Stimulated activated naive CD8-positive, alpha-beta T cell treated with anti-CD3 and anti-CD28 coated beads, Interleukin-15, Interleukin-2, amounts not matched to agents 100 ng/mL and 50 ng/mL, for 24 hours (primary cell): ENCODE measurements at regions not wholly inside any gene's neighbourhood (a gene's known extent, or its start where the extent isn't known, plus 50 kb on each side); places are given as distances from the start of the nearest gene placed in this dataset.

Experiments
- H3K27ac Mint-ChIP-seq: one replicate; pipeline ENCODE4 v1.8.0; 2021; ENCODE audit warnings: mild to moderate bottlenecking, mixed read lengths
- H3K27me3 Mint-ChIP-seq: one replicate; pipeline ENCODE4 v1.8.0; 2021; ENCODE audit warnings: mixed read lengths
- H3K36me3 Mint-ChIP-seq: one replicate; pipeline ENCODE4 v1.8.0; 2021; ENCODE audit warnings: low read depth, mixed read lengths
- H3K4me1 Mint-ChIP-seq: one replicate; pipeline ENCODE4 v1.8.0; 2021; ENCODE audit warnings: low read depth, mixed read lengths
- H3K4me3 Mint-ChIP-seq: one replicate; pipeline ENCODE4 v1.8.0; 2021; ENCODE audit warnings: mild to moderate bottlenecking, mixed read lengths
- H3K9me3 Mint-ChIP-seq: one replicate; pipeline ENCODE4 v1.8.0; 2021; ENCODE audit warnings: mixed read lengths

- Mint-ChIP-seq H3K27ac (no peak overlapping the region), H3K36me3 (no peaks in the 10 kb centered on the region), H3K4me3 (no peak overlapping the region), H3K4me1 (no peaks in the 10 kb centered on the region), H3K27me3 (peaks cover 35% of the 10 kb centered on the region), H3K9me3 (no peaks in the 10 kb centered on the region)
Observed at GRCh38 chr5:96250782-96251181, 182.3 kb downstream of the PCSK1 start.

GRCh38 chr5:96248131-96248530 lies 184.9 kb downstream of the PCSK1 start:
- Mint-ChIP-seq H3K4me3 (no peak overlapping the region), H3K36me3 (no peaks in the 10 kb centered on the region), H3K27me3 (peaks cover 52% of the 10 kb centered on the region), H3K4me1 (no peaks in the 10 kb centered on the region), H3K27ac (no peak overlapping the region), H3K9me3 (no peaks in the 10 kb centered on the region)

- peaks cover 55% of the 10 kb centered on the region for H3K27me3 Mint-ChIP-seq
- H3K4me1 Mint-ChIP-seq, result no peaks in the 10 kb centered on the region
- no peaks in the 10 kb centered on the region for H3K9me3 Mint-ChIP-seq
- H3K4me3 Mint-ChIP-seq, result no peak overlapping the region
- no peak overlapping the region for H3K27ac Mint-ChIP-seq
- H3K36me3 Mint-ChIP-seq, result no peaks in the 10 kb centered on the region
Observed at GRCh38 chr5:96247708-96248107, 185.3 kb downstream of the PCSK1 start.

DNA sequence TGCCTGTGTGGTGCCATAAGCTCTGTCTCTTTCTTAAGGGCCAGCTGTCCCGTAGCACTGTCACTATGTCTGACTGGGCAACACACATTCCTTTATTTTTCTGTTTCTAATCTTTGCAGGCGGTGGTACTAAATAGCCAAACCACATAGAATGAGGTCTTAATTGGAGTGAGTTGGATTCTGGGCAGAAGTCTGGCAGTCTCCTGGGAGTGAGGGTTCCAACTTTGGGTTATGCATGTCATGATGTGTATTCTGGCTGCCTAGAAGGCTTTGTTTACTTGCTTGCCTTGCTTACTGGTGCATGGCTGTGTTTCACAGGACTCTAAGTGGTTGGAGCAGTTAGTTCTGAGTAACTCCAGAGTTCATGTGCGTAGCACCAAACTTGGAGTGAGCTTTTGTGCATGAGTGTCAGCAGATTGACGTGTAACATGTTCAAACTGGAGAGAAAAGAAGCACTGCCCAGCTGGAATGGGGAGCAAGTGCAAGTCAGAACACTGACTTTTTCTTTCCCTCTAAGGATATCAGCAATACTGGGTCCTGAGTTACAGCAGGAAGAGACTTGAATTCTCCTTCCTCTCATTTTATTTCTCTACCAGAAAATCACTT lies 185.8 kb downstream of the PCSK1 start:
- Mint-ChIP-seq H3K27me3 (peaks cover 55% of the 10 kb centered on the region), H3K27ac (no peak overlapping the region), H3K36me3 (no peaks in the 10 kb centered on the region), H3K9me3 (no peaks in the 10 kb centered on the region), H3K4me3 (no peak overlapping the region), H3K4me1 (no peaks in the 10 kb centered on the region)

DNA sequence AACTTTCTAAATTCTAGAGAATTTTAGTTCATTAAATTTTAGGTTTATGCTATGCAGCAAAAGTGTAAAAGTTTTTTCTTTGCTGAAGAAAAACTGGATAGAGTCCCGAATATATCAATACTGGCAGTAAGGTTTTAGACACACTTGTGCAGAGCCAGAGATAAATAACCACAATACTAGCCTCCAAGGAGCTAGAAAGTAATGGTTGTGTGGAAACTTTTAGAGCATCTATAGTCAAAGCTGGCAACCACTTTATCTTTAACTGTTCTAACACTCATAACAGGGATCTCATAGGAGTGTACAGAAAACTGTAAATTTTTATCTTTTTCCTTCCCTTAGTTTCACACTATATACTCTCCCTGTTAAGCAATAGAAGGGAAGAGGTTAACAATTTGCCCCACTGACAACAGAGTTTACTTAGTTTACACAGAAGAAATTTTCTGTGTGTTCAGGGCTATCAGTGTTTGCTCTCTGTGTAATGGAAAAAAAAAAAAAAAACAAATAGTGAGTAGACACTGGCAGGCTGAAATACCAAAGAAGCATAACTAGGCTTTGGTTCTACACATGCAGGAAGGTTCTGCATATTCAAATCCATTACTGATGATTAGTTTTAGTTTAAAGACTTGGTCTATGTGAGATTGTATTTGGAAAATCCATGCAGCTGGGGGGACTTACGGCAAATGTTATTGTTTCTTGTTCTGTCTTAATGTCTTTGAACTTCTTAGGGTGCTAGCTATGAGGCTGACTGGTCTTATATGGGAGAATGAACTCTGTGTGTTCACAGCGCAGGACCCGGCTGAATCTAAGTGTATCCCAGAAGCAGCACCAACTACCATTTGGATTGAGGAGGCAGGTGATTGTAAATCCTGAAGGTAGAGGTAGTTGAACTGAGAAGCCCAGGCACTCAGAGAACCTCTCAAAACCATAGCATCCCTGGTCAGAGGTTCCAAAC lies 187.6 kb downstream of the PCSK1 start:
- Mint-ChIP-seq H3K36me3 (no peaks in the 10 kb centered on the region), H3K4me1 (no peaks in the 10 kb centered on the region), H3K27ac (no peak overlapping the region)

DNA sequence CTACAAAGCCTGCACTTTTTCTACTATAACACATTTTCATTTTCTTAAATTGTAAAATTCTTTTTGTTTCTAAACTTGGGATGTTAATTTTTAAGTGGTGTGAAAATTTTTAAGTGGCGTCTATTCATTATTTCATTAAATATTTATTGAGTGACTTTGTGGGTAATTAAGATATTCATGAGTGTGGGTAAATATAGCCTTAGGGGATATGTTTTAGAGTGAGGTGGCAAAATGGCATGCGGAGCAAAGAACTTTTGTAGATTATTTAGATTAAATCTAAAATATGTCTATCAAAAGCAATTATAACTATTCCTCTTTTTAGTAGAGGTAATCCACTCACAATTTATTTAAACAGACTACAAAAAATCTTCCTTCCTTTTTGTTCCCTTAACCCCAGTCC lies 188.4 kb downstream of the PCSK1 start:
- peaks cover 46% of the 10 kb centered on the region for H3K27me3 Mint-ChIP-seq
- H3K9me3 Mint-ChIP-seq, result no peaks in the 10 kb centered on the region
- no peak overlapping the region for H3K4me3 Mint-ChIP-seq
- no peaks in the 10 kb centered on the region for H3K36me3 Mint-ChIP-seq
- no peaks in the 10 kb centered on the region for H3K4me1 Mint-ChIP-seq
- H3K27ac Mint-ChIP-seq, result no peak overlapping the region

More for the DNA sequence above, 187.6 kb downstream of the PCSK1 start:
- Mint-ChIP-seq H3K4me3 (no peak overlapping the region), H3K27me3 (peaks cover 50% of the 10 kb centered on the region), H3K9me3 (no peaks in the 10 kb centered on the region)

GRCh38 chr5:96243862-96244261 lies 189.2 kb downstream of the PCSK1 start:
- no peaks in the 10 kb centered on the region for H3K9me3 Mint-ChIP-seq
- peaks cover 47% of the 10 kb centered on the region for H3K27me3 Mint-ChIP-seq
- no peak overlapping the region for H3K4me3 Mint-ChIP-seq
- no peaks in the 10 kb centered on the region for H3K36me3 Mint-ChIP-seq
- no peaks in the 10 kb centered on the region for H3K4me1 Mint-ChIP-seq
- H3K27ac Mint-ChIP-seq, result no peak overlapping the region

DNA sequence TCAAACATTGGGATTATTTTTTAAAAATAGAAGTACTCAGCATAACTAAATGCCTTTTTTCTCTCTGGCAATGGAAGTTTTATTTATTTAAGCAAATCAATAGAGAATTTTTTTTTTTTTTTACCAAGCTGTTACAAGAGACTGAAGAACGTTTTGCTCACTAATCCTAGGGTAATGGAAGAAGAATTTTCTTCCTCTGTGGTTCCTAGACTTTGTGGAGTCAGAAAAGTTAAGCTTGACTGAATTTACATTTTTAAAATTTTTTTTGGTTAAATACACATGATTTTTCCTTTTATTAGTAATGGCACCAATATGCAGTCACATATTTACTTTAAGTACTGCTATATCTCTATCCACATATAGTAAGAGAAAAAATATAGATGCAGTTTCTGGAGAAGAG lies 189.8 kb downstream of the PCSK1 start:
- Mint-ChIP-seq H3K27ac (no peak overlapping the region), H3K27me3 (peaks cover 41% of the 10 kb centered on the region), H3K4me1 (no peaks in the 10 kb centered on the region)

DNA sequence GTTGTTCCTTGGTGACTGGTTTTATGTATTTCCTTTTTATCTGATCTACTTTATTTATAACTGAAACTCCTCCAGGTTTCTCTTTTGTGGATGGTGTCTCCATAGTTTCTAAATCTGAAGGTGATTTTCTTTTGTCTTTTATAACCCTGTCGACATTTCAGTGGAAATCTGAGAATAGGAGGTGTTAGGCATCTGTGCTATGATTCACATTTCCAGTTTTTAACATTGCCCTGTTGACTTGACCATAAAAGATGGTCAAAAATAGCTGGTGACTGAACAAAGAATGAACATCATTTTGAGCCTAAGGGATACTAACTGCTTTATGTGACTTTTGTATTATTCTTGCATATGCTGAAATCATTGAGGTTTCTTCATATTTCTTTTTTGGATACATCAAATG lies 190.5 kb downstream of the PCSK1 start:
- H3K27me3 Mint-ChIP-seq, result peaks cover 38% of the 10 kb centered on the region
- no peaks in the 10 kb centered on the region for H3K9me3 Mint-ChIP-seq
- no peaks in the 10 kb centered on the region for H3K4me1 Mint-ChIP-seq
- H3K27ac Mint-ChIP-seq, result no peak overlapping the region
- no peak overlapping the region for H3K4me3 Mint-ChIP-seq
- H3K36me3 Mint-ChIP-seq, result no peaks in the 10 kb centered on the region

More for the DNA sequence above, 189.8 kb downstream of the PCSK1 start:
- Mint-ChIP-seq H3K9me3 (no peaks in the 10 kb centered on the region), H3K4me3 (no peak overlapping the region), H3K36me3 (no peaks in the 10 kb centered on the region)

- H3K36me3 Mint-ChIP-seq, result no peaks in the 10 kb centered on the region
- H3K27me3 Mint-ChIP-seq, result peaks cover 26% of the 10 kb centered on the region
- no peak overlapping the region for H3K27ac Mint-ChIP-seq
Observed at GRCh38 chr5:96236831-96237230, 196.2 kb downstream of the PCSK1 start.

GRCh38 chr5:96236051-96236450 lies 197.0 kb downstream of the PCSK1 start:
- no peak overlapping the region for H3K27ac Mint-ChIP-seq
- H3K9me3 Mint-ChIP-seq, result no peaks in the 10 kb centered on the region

More at GRCh38 chr5:96236831-96237230, 196.2 kb downstream of the PCSK1 start:
- Mint-ChIP-seq H3K9me3 (no peaks in the 10 kb centered on the region), H3K4me1 (no peaks in the 10 kb centered on the region), H3K4me3 (no peak overlapping the region)

DNA sequence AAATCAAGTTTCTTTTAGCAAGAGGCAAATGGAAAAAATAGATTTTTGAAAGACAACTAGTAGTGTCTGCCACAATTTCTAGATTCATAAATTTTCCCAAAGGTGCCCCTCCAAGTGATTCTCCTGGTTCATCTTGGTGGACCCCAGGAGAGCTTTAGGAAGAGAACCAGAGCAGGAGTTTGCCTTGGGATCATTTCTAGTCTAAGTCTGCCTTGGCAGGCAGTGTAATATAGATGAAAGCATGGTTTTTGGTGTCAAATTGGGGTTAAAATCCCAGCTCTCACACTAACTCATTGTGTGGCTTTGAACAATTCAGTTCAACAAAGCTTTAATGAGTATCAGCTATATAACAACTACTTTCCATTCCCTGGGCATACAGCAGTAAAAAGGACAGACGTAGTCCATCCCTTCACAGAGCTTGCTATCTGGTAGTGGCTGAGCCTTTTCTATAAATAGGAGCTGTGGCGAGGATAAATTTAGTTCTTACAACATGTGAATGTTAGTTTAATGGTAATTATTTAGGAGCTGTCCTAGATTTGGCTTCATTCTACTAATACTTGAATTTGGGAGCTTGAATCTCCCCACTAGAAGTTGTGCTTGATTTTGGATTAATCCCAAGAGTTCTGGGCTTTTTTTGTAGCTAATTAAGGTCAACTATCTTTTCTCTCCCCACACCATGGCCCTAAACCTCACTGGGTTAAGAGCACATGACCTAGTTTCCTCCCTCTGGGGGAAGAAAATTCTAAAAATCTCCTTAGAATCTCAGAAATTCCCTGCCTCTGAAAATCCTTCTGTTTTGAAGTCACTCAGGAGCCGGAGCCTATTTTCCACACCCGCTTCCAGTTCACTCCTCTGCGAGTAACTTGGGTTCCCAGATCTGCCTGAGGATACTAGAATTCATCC lies 197.8 kb downstream of the PCSK1 start:
- Mint-ChIP-seq H3K4me1 (no peaks in the 10 kb centered on the region), H3K36me3 (no peaks in the 10 kb centered on the region), H3K27ac (no peak overlapping the region), H3K4me3 (no peak overlapping the region), H3K9me3 (no peaks in the 10 kb centered on the region), H3K27me3 (peaks cover 35% of the 10 kb centered on the region)

More at GRCh38 chr5:96236051-96236450, 197.0 kb downstream of the PCSK1 start:
- H3K27me3 Mint-ChIP-seq, result peaks cover 29% of the 10 kb centered on the region
- H3K36me3 Mint-ChIP-seq, result no peaks in the 10 kb centered on the region
- no peaks in the 10 kb centered on the region for H3K4me1 Mint-ChIP-seq
- H3K4me3 Mint-ChIP-seq, result no peak overlapping the region

DNA sequence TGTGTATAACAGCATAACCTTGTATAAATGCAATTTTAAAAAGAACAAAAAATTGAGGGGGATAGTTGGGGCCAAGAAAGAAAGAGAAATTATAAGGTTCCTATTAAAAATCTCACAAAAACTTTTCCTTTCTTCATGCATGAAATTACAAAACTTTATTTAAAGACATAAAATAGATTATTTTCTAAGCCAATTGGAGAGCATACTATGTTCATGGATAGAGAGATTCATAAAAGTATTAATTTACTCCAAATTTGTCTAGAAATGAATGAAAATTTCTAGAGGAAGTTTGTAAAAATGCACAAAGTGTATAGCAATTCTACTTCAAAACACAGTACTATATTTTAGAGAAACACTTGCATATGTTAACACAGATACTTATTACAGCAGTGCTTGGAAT lies 200.4 kb downstream of the PCSK1 start:
- peaks cover 37% of the 10 kb centered on the region for H3K27me3 Mint-ChIP-seq
- peaks cover 3% of the 10 kb centered on the region for H3K4me1 Mint-ChIP-seq

DNA sequence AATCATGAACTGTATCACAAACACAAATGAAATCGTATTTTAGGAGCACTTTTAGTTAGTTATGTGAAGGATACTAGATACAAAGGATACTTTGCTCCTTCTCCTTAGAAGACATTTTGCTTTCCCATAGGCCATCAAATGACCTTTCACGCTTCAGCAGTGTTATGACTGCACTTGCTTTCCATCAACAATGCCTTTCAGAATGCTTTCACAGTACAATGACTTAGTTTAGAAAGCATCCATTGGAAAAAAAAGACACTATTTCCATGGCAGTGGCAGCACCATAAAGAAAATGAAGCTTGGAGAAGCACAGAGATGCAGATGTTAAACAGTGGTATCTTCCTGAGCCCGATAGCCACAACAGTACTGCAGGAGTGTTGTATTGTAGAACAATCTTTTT lies 203.9 kb downstream of the PCSK1 start:
- Mint-ChIP-seq H3K36me3 (no peaks in the 10 kb centered on the region), H3K27me3 (peaks cover 33% of the 10 kb centered on the region), H3K4me3 (no peak overlapping the region), H3K4me1 (peaks cover 3% of the 10 kb centered on the region), H3K9me3 (no peaks in the 10 kb centered on the region), H3K27ac (no peak overlapping the region)

More for the DNA sequence above, 200.4 kb downstream of the PCSK1 start:
- H3K27ac Mint-ChIP-seq, result no peak overlapping the region
- no peaks in the 10 kb centered on the region for H3K9me3 Mint-ChIP-seq
- H3K4me3 Mint-ChIP-seq, result no peak overlapping the region
- H3K36me3 Mint-ChIP-seq, result no peaks in the 10 kb centered on the region

DNA sequence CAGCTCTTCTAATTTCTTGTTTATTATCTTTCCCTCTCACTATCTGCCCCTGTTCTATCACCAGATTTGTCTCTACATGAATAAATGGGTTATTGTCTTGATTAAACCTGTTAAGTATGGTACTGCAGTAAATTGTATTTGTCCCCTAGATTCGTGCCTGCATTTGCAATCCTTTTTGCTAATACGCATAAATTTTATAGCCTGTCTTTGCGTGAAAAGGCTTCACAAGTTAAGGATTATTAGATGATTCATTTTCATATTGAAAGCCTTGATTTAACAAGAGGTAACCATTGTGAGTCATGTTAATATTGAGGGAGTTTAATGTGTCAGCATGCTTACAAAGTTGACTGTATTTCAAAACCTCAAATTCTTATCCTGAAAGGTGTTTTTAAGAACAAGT lies 204.6 kb downstream of the PCSK1 start:
- Mint-ChIP-seq H3K4me3 (no peak overlapping the region), H3K27ac (no peak overlapping the region), H3K36me3 (no peaks in the 10 kb centered on the region), H3K4me1 (peaks cover 3% of the 10 kb centered on the region), H3K27me3 (peaks cover 33% of the 10 kb centered on the region), H3K9me3 (no peaks in the 10 kb centered on the region)
